Gastrocnemius medialis (tissue), 4 donors: ENCODE measurements at regions not wholly inside any gene's neighbourhood (a gene's known extent, or its start where the extent isn't known, plus 50 kb on each side); places are given as distances from the start of the nearest gene placed in this dataset.

Source experiments
- POLR2A ChIP-seq, 2 donors: fragments of 450-650 bp; IDR thresholded peaks; one replicate each; pipeline ENCODE4 v1.6.1; 2017; ENCODE audit warnings: antibody characterized with exemption in 2 of 2, mild to moderate bottlenecking in 2 of 2, moderate library complexity in 2 of 2
- TF ChIP-seq, protein P1 (sequence below), 5 experiments: fragments of 450-650 bp in 3 of 5; fragments of 200-600 bp in 2 of 5; sonication (generic) in 2 of 5; IDR thresholded peaks in 4 of 5; conservative IDR thresholded peaks in 1 of 5; 1 replicate in 4 of 5; 2 replicates in 1 of 5; pipeline ENCODE4 v1.5.1; 2016 to 2019; ENCODE audit warnings: antibody characterized with exemption in 5 of 5, mild to moderate bottlenecking in 3 of 5, moderate library complexity in 3 of 5

DNA sequence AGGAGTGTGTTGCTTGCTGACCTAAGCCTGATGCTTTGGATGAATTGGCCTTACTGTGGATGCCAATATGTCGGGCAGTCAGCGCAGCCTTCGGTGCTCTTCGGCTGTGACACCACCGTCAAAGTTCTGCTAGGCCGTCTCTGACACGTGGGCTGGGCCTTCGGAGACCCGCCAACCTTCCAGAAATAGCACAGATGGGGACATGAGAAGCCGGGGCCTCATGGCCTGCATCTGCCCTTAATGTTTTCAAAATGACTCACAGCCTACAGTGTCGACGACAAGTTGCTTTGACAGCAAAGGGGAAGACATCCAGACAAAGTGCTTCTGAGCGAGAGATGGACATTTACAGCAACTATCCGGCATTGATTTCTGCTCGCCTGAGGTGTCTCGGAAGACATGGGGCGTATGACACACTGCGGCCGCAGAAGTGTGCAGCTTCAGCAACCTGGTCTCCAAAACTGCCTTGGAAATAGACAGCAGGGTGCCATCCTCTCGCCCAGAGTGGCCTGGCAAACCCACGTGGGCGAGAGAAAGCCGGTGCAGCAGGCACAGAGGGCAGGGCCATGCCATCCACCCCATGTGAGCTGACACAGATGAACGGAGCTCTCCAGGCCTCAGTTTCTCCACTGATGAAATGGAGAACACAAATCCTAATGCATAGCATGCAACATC, 94.0 kb upstream of the PPP2R2D start:
- no peak for TF ChIP-seq POLR2A (IDR thresholded peaks at IDR 0.05)
- TF ChIP-seq, protein P1, sequence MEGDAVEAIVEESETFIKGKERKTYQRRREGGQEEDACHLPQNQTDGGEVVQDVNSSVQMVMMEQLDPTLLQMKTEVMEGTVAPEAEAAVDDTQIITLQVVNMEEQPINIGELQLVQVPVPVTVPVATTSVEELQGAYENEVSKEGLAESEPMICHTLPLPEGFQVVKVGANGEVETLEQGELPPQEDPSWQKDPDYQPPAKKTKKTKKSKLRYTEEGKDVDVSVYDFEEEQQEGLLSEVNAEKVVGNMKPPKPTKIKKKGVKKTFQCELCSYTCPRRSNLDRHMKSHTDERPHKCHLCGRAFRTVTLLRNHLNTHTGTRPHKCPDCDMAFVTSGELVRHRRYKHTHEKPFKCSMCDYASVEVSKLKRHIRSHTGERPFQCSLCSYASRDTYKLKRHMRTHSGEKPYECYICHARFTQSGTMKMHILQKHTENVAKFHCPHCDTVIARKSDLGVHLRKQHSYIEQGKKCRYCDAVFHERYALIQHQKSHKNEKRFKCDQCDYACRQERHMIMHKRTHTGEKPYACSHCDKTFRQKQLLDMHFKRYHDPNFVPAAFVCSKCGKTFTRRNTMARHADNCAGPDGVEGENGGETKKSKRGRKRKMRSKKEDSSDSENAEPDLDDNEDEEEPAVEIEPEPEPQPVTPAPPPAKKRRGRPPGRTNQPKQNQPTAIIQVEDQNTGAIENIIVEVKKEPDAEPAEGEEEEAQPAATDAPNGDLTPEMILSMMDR (IDR thresholded peaks at IDR 0.05 in 4 of 5, conservative IDR thresholded peaks at IDR 0.05 in 1 of 5), result no peak
